ENCODE measurements at regions not wholly inside any gene's neighbourhood (a gene's known extent, or its start where the extent isn't known, plus 50 kb on each side); places are given as distances from the start of the nearest gene placed in this dataset.
"Not testable (repeated sequence)": the region's sequence is repeated elsewhere in the genome, so short reads cannot be mapped to it uniquely, and the experiment has no call there.

GRCh38 chr2:129188451-129188850, 791.0 kb upstream of the RAB6C start:
- no peak for DNase-seq

GRCh38 chr2:129189617-129190319, 789.7 kb upstream of the RAB6C start:
- DNase-seq = no peak

- no peak for DNase-seq
Measured at GRCh38 chr2:129190494-129190893, 789.0 kb upstream of the RAB6C start.

GRCh38 chr2:129191530-129191929, 787.9 kb upstream of the RAB6C start:
- DNase-seq = no peak

GRCh38 chr2:129192117-129192516, 787.3 kb upstream of the RAB6C start:
- no peak for DNase-seq

- DNase-seq = no peak
Measured at GRCh38 chr2:129192841-129193253, 786.6 kb upstream of the RAB6C start.

- DNase-seq = no peak
Measured at GRCh38 chr2:129193961-129194360, 785.5 kb upstream of the RAB6C start.

- no peak for DNase-seq
Measured at GRCh38 chr2:129199501-129199900, 780.0 kb upstream of the RAB6C start.

GRCh38 chr2:129201696-129202095, 777.8 kb upstream of the RAB6C start:
- DNase-seq = no peak

GRCh38 chr2:129203331-129203730, 776.1 kb upstream of the RAB6C start:
- DNase-seq = no peak

GRCh38 chr2:129204581-129204980, 774.9 kb upstream of the RAB6C start:
- not testable (repeated sequence) for DNase-seq

- no peak for DNase-seq
Measured at GRCh38 chr2:129205176-129205575, 774.3 kb upstream of the RAB6C start.

- no peak for DNase-seq
Measured at GRCh38 chr2:129205766-129206165, 773.7 kb upstream of the RAB6C start.

GRCh38 chr2:129212299-129212958, 767.0 kb upstream of the RAB6C start:
- no peak for DNase-seq

- DNase-seq = no peak
Measured at GRCh38 chr2:129224022-129224421, 755.4 kb upstream of the RAB6C start.

- DNase-seq = no peak
Measured at GRCh38 chr2:129224486-129224885, 755.0 kb upstream of the RAB6C start.

- DNase-seq = no peak
Measured at GRCh38 chr2:129229196-129229595, 750.3 kb upstream of the RAB6C start.

GRCh38 chr2:129229830-129230441, 749.5 kb upstream of the RAB6C start:
- no peak for DNase-seq

GRCh38 chr2:129231924-129232323, 747.5 kb upstream of the RAB6C start:
- DNase-seq = no peak

GRCh38 chr2:129233166-129233565, 746.3 kb upstream of the RAB6C start:
- no peak for DNase-seq

- DNase-seq = no peak
Measured at GRCh38 chr2:129233751-129234406, 745.6 kb upstream of the RAB6C start.

- no peak for DNase-seq
Measured at GRCh38 chr2:129236601-129237000, 742.9 kb upstream of the RAB6C start.

GRCh38 chr2:129237966-129238725, 741.3 kb upstream of the RAB6C start:
- no peak for DNase-seq

Data from stimulated activated CD4-positive, alpha-beta T cell treated with anti-CD3 and anti-CD28 coated beads, Interleukin-4, amount 100 ng/mL, for 4 hours (primary cell).